PC-3 (cell line): ENCODE measurements at regions not wholly inside any gene's neighbourhood (a gene's known extent, or its start where the extent isn't known, plus 50 kb on each side); places are given as distances from the start of the nearest gene placed in this dataset.

Experiments used
- ATAC-seq: fragments of 200-7000 bp; cut with Tn5 transposase; 2 replicates; pipeline ENCODE4 v1.9.1; 2020; ENCODE audit warnings: mild to moderate bottlenecking, moderate library complexity
- BruUV-seq: library from RNA; stranded (reverse); fragments of 400-500 nt; replicated peaks from 2 replicates; lab custom pipeline; 2021; lab: Mats Ljungman, UMichigan
- CTCF ChIA-PET: fragments of 300-600 bp; sonication (Branson Sonifier 250); formaldehyde crosslinking; loops from one replicate; lab custom pipeline; 2022; ENCODE audit warnings: antibody characterized with exemption; lab: Charles Lee
- POLR2A ChIA-PET: fragments of 300-600 bp; sonication (Branson Sonifier 250); formaldehyde crosslinking; loops from one replicate; lab custom pipeline; 2022; ENCODE audit warnings: antibody characterized with exemption; ENCODE audit not compliant: unreplicated experiment; lab: Charles Lee
- DNase-seq: peaks from one replicate; pipeline ENCODE4 v3.0.0-alpha.2; 2015
- H2AFZ ChIP-seq: fragments of 300-600 bp; sonication (generic); 2 replicates; pipeline ENCODE4 v1.6.0; 2016; ENCODE audit warnings: antibody characterized with exemption, low read length
- H3F3A ChIP-seq: fragments of 300-600 bp; sonication (generic); one replicate; pipeline ENCODE4 v1.6.0; 2017; ENCODE audit warnings: antibody characterized with exemption, low read length, control low read depth, mild to moderate bottlenecking; ENCODE audit not compliant: unreplicated experiment
- H3K27ac ChIP-seq: fragments of 300-600 bp; sonication (generic); 2 replicates; pipeline ENCODE4 v1.5.1; 2016; ENCODE audit warnings: mild to moderate bottlenecking, low read length
- H3K27me3 ChIP-seq: fragments of 300-600 bp; sonication (generic); 2 replicates; pipeline ENCODE4 v1.6.1; 2016; ENCODE audit warnings: low read length, mixed read lengths
- H3K36me3 ChIP-seq: fragments of 300-600 bp; sonication (generic); 2 replicates; pipeline ENCODE4 v1.6.1; 2016; ENCODE audit warnings: low read depth, mixed run types, low read length, mixed read lengths
- H3K4me1 ChIP-seq: fragments of 300-600 bp; sonication (generic); 2 replicates; pipeline ENCODE4 v1.5.1; 2016; ENCODE audit warnings: low read length; ENCODE audit not compliant: insufficient read depth
- H3K4me2 ChIP-seq: fragments of 300-600 bp; sonication (generic); 2 replicates; pipeline ENCODE4 v1.6.0; 2016; ENCODE audit warnings: low read length
- H3K4me3 ChIP-seq: fragments of 300-600 bp; sonication (generic); 2 replicates; pipeline ENCODE4 v1.5.1; 2016; ENCODE audit warnings: mild to moderate bottlenecking, low read length, mixed read lengths
- H3K79me2 ChIP-seq: fragments of 300-600 bp; sonication (generic); 2 replicates; pipeline ENCODE4 v1.6.1; 2017; ENCODE audit warnings: low read length, mixed read lengths
- H3K9ac ChIP-seq: fragments of 300-600 bp; sonication (generic); 2 replicates; pipeline ENCODE4 v1.6.0; 2016; ENCODE audit warnings: mild to moderate bottlenecking, low read length
- H3K9me2 ChIP-seq: fragments of 300-600 bp; sonication (generic); replicated peaks from 2 replicates; pipeline ENCODE4 v1.6.1; 2016; ENCODE audit warnings: mixed run types, low read length, mixed read lengths
- H3K9me3 ChIP-seq: fragments of 300-600 bp; sonication (generic); 2 replicates; pipeline ENCODE4 v1.6.1; 2016; ENCODE audit warnings: low read length, mixed read lengths
- H4K20me1 ChIP-seq: fragments of 300-600 bp; sonication (generic); 2 replicates; pipeline ENCODE4 v1.6.1; 2016; ENCODE audit warnings: low read length, mixed read lengths
- EZH2 ChIP-seq: fragments of 300-600 bp; sonication (generic); IDR thresholded peaks from one replicate; pipeline ENCODE4 v1.6.1; 2017; ENCODE audit warnings: antibody characterized with exemption, mild to moderate bottlenecking, low read length; ENCODE audit not compliant: unreplicated experiment
- EZH2phosphoT487 ChIP-seq: fragments of 300-600 bp; sonication (generic); IDR thresholded peaks from 2 replicates; pipeline ENCODE4 v1.6.1; 2018; ENCODE audit warnings: mild to moderate bottlenecking, antibody characterized with exemption, low read length, borderline replicate concordance
- intact Hi-C: fragments of 100-400 bp; cut with micrococcal nuclease; formaldehyde crosslinking; loops from 2 replicates; pipeline ENCODE4 v1.9.0; 2023
- TF ChIP-seq, protein P1 (sequence below): fragments of 300-600 bp; sonication (generic); conservative IDR thresholded peaks from 2 replicates; pipeline ENCODE4 v1.5.1; 2017; ENCODE audit warnings: antibody characterized with exemption, low read depth, mild to moderate bottlenecking, low read length

DNA sequence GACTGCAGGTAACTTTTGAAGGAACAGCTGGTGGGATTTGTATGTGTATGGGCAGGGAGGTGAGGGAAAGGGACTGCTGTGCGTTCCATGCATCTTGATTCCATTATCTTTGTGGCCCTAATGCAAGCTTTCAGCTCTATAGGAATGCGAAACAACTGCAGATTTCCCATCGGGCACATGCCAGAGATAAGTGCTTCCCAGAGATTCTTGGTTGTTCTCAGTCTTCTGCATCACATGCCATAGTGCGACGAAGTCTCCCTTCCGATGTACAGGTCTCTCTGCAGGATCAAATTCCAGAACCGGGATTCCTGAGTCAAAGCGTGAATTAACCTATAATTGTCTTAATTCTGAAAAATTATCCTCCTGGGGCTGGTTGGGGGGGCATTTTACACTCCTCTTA, 72.6 kb upstream of the NSMCE3 start:
- CTCF ChIA-PET, result no interaction called here
- Histone ChIP-seq H3K27ac (no peak overlapping the region), H3K27me3 (peaks cover 81% of the 10 kb centered on the region), H3K4me1 (no peaks in the 10 kb centered on the region), H3K9me3 (no peaks in the 10 kb centered on the region), H4K20me1 (no peaks in the 10 kb centered on the region), H3F3A (no peaks in the 10 kb centered on the region), H3K9ac (no peak overlapping the region), H2AFZ (no peak overlapping the region), H3K4me3 (no peak overlapping the region), H3K79me2 (no peaks in the 10 kb centered on the region), H3K9me2 (no peaks in the 10 kb centered on the region), H3K4me2 (no peak overlapping the region), H3K36me3 (no peaks in the 10 kb centered on the region)
- BruUV-seq, result no TSS peak
- DNase-seq (no peak), ATAC-seq (no peak)
- TF ChIP-seq EZH2 (no peak), EZH2phosphoT487 (no peak)
- TF ChIP-seq, protein P1, sequence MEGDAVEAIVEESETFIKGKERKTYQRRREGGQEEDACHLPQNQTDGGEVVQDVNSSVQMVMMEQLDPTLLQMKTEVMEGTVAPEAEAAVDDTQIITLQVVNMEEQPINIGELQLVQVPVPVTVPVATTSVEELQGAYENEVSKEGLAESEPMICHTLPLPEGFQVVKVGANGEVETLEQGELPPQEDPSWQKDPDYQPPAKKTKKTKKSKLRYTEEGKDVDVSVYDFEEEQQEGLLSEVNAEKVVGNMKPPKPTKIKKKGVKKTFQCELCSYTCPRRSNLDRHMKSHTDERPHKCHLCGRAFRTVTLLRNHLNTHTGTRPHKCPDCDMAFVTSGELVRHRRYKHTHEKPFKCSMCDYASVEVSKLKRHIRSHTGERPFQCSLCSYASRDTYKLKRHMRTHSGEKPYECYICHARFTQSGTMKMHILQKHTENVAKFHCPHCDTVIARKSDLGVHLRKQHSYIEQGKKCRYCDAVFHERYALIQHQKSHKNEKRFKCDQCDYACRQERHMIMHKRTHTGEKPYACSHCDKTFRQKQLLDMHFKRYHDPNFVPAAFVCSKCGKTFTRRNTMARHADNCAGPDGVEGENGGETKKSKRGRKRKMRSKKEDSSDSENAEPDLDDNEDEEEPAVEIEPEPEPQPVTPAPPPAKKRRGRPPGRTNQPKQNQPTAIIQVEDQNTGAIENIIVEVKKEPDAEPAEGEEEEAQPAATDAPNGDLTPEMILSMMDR, result no peak
- intact Hi-C loops, result no loop called here
- POLR2A ChIA-PET, result no interaction called here

DNA sequence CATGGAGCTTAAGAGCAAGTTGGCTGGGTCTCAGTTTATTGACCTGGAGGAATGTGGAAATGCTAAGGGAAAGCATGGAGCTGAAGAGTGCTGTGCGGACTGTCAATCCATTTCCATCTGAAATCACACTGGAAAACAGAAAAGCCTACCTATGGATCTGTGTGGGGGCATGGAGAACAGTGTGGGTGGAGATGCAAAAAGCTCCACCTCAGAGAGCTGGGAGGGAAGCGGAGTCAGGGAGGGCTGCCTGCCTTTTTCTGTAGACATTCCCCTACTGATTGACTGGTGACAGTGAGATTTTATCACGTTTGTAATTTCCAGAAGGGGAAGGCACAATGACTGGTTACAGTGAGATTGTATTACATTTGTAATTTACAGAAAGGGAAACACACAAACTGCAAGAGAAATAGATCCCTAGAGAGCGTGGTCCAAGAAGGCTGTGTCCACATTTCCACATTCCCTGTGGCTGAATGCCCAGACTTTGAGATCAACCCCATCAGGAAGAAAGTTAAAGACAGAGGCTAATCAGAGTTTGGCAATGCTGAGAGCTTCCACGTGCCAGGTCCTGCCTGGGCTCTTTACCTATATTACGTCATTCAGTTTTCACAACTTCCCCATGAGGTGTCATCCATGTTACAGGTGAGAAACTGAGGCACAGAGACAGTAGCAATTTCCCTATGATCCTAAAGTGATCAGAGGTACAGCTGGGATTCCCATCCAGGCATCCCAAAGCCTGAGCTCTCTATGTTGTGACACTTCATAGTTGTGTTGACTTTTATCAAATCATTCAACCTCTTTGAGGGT, 67.7 kb upstream of the NSMCE3 start:
- H4K20me1 ChIP-seq, result no peaks in the 10 kb centered on the region
- H3K9me2 ChIP-seq, result no peaks in the 10 kb centered on the region
- POLR2A ChIA-PET, result no interaction called here
- CTCF ChIA-PET, result no interaction called here
- no peaks in the 10 kb centered on the region for H3K36me3 ChIP-seq
- TF ChIP-seq EZH2 (no peak), EZH2phosphoT487 (no peak)
- TF ChIP-seq, protein P1, result no peak
- DNase-seq (no peak), ATAC-seq (no peak)
- no peak overlapping the region for H3K4me2 ChIP-seq
- no peaks in the 10 kb centered on the region for H3K79me2 ChIP-seq
- BruUV-seq, result no TSS peak
- no peak overlapping the region for H3K9ac ChIP-seq
- no peaks in the 10 kb centered on the region for H3K4me1 ChIP-seq
- H3K27ac ChIP-seq, result no peak overlapping the region
- intact Hi-C loops, result no loop called here
- no peaks in the 10 kb centered on the region for H3F3A ChIP-seq
- H2AFZ ChIP-seq, result no peak overlapping the region
- H3K27me3 ChIP-seq, result peaks cover 68% of the 10 kb centered on the region
- H3K4me3 ChIP-seq, result no peak overlapping the region
- H3K9me3 ChIP-seq, result no peaks in the 10 kb centered on the region

DNA sequence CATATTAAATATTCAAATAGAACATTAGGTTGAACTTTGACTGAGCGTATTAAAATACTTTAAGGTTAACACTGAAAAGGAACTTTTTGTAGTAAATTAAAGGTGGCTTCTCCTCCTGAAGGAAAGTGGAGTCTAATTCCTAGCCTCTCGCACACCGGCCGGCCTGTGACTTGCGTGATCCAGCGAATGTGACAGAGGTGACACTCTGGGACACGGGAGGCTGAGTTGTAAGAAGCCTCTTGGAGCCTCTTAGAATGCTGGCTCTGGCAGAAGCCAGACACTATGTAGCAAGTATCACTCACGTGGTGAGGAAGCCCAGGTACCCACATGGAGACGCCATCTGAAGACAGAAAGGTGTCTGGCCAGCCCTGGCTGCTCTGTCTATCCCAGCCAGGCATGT, 64.9 kb upstream of the NSMCE3 start:
- H3K9me2 ChIP-seq, result no peaks in the 10 kb centered on the region
- H3K9me3 ChIP-seq, result no peaks in the 10 kb centered on the region
- no peak overlapping the region for H3K9ac ChIP-seq
- TF ChIP-seq EZH2phosphoT487 (no peak), EZH2 (no peak)
- TF ChIP-seq, protein P1, result no peak
- ChIA-PET POLR2A (no interaction called here), CTCF (no interaction called here)
- peaks cover 67% of the 10 kb centered on the region for H3K27me3 ChIP-seq
- H3F3A ChIP-seq, result no peaks in the 10 kb centered on the region
- intact Hi-C loops, result no loop called here
- no peaks in the 10 kb centered on the region for H4K20me1 ChIP-seq
- DNase-seq (no peak), ATAC-seq (no peak)
- H3K4me2 ChIP-seq, result no peak overlapping the region
- H3K79me2 ChIP-seq, result no peaks in the 10 kb centered on the region
- H3K27ac ChIP-seq, result no peak overlapping the region
- no peak overlapping the region for H2AFZ ChIP-seq
- no peak overlapping the region for H3K4me3 ChIP-seq
- H3K4me1 ChIP-seq, result no peaks in the 10 kb centered on the region
- no TSS peak for BruUV-seq
- no peaks in the 10 kb centered on the region for H3K36me3 ChIP-seq
